ENCODE measurements at regions not wholly inside any gene's neighbourhood (a gene's known extent, or its start where the extent isn't known, plus 50 kb on each side); places are given as distances from the start of the nearest gene placed in this dataset.

DNA sequence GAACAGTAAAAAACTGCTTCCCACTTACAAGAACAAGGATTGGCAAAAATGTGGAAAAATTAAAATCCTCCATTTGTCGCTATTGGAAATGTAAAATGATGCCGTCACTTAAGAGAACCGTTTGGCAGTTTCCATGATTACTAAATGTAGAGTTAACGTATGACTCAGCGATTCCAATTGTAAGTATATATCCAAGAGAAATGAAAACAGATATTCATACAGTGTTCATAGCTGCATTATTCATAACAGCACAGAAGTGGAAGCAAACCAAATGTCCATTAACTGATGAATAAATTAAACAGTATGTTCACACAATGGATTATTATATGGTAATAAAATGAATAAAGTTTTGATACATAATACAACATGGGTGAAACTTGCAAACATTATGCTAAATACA lies 971.0 kb downstream of the AMY1C start:
- TF ChIP-seq, protein P1, sequence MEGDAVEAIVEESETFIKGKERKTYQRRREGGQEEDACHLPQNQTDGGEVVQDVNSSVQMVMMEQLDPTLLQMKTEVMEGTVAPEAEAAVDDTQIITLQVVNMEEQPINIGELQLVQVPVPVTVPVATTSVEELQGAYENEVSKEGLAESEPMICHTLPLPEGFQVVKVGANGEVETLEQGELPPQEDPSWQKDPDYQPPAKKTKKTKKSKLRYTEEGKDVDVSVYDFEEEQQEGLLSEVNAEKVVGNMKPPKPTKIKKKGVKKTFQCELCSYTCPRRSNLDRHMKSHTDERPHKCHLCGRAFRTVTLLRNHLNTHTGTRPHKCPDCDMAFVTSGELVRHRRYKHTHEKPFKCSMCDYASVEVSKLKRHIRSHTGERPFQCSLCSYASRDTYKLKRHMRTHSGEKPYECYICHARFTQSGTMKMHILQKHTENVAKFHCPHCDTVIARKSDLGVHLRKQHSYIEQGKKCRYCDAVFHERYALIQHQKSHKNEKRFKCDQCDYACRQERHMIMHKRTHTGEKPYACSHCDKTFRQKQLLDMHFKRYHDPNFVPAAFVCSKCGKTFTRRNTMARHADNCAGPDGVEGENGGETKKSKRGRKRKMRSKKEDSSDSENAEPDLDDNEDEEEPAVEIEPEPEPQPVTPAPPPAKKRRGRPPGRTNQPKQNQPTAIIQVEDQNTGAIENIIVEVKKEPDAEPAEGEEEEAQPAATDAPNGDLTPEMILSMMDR (IDR thresholded peaks at IDR 0.05; ENCODE audit: low read depth) = no peak

DNA sequence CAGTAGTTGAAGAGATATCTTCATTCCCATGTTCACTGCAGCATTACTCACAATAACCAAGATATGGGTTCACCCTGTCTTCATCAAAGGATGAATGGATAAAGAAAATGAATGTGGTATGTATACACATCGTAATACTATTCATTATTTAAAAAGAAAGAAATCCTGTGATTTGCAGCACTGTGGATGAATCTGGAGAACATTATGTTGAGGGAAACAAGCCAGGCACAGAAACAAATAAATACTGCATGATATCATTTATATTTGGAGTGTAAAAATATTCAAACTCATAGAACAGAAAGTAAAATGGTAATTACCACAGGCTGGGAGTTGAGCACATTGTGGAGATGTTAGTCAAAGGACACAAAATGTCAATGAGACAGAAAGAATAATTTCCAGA lies 977.2 kb downstream of the AMY1C start:
- TF ChIP-seq, protein P1 (IDR thresholded peaks at IDR 0.05; ENCODE audit: low read depth) = no peak

DNA sequence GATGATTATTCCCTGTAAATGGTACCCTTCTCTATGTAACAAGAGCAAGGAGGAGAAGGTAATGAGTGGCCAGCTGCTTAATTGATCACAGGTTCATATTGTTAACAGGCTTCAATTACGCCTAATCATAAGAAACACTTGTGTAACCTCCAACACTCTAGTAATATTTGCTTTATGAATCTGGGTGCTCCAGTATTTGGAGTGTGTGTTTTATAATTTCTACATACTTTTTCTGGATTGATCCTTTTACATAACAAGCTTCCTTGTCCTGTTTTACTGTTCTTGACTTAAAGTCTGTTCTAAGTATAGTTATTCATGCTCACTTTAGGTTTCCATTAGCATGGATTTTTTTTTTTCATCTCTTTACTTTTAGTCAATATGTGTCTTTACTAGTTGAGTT lies 984.2 kb downstream of the AMY1C start:
- TF ChIP-seq, protein P1 (IDR thresholded peaks at IDR 0.05; ENCODE audit: low read depth) = no peak

DNA sequence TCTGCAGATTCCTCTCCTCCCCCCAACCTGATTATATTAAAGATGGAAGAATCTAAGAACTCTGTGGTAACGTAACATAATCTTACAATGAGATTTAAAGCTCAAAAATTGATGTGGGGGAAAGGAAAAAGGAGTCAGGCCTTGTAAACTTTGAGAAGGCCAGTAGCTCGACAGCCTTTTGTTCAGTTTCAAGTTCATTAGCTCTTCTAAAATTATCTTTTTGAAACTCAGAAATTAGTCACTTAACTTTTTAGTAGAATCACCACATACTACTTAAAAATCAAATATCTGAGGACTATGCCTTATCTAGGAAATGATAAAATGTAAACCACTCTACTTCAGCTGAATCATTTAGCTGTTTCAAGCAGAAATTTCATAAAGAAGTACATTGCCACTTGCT lies 996.2 kb downstream of the AMY1C start:
- TF ChIP-seq, protein P1 (IDR thresholded peaks at IDR 0.05; ENCODE audit: low read depth) = no peak

DNA sequence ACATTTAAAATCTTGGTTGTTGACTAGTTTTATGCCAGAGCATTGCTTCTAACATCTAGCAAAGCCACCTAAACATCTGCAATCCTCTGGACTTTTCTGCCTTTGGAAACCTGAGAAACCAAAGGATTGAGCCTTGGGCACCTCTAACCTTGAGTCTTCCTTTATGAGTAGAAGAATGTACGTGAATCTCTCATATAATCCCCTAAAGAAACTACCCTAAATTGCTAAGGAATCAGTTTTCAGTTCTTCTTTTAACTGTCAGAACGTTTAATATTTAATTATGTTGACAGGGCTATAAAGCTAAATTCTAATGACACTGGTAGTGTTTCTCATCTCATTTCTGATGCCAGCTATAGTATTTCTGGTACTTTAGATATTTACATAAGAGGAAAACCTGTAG lies 997.3 kb downstream of the AMY1C start:
- TF ChIP-seq, protein P1 (IDR thresholded peaks at IDR 0.05; ENCODE audit: low read depth) = no peak

DNA sequence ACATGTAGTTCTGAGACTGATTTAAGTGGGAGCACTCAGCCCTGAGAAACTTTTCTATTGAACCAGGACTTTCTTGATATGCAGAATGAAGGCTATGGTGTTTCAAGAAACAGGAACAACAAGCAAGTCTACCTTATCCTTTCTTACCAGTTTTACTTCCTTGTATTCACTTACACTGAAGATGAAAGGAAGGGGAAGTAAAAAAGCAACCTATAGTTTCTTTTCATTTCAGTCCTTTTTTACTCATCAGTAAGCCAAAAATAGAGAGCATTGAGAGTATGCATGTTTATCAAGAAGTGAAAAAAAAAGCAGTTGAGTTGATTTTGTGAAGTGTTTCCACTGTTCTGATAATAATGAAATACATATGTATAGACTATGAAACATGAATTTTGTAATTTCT lies 1010.3 kb downstream of the AMY1C start:
- TF ChIP-seq, protein P1 (IDR thresholded peaks at IDR 0.05; ENCODE audit: low read depth) = no peak

DNA sequence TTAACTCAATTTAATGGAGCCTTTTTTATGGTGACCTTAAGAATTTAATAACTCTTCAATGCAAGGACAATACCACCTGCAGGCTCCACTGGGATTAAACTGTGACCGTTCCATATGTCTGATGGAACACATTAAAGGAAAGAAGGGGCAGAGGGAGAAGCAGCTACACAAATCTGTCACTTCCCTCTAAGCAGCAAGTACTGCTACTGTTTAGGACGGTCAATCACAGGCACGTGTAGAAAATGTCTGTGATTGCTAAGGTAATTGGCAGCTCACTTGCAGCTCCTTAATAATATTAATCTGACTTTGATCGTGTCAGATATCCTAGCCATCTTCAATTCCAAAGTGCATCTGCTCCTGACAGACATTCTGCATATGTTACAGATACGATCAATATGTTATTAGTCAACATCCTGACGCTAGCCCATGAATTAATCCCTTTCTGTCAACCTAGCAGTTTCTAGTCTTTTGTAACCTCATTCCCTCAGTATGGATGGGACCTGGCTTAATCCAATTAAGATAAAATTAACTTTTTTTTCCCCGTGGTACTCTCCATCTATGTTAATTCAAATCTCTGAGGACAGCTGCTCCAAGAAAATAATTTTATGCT lies 1012.4 kb downstream of the AMY1C start:
- TF ChIP-seq, protein P1 (IDR thresholded peaks at IDR 0.05; ENCODE audit: low read depth) = no peak
